ENCODE measurements at regions not wholly inside any gene's neighbourhood (a gene's known extent, or its start where the extent isn't known, plus 50 kb on each side); places are given as distances from the start of the nearest gene placed in this dataset.

DNA sequence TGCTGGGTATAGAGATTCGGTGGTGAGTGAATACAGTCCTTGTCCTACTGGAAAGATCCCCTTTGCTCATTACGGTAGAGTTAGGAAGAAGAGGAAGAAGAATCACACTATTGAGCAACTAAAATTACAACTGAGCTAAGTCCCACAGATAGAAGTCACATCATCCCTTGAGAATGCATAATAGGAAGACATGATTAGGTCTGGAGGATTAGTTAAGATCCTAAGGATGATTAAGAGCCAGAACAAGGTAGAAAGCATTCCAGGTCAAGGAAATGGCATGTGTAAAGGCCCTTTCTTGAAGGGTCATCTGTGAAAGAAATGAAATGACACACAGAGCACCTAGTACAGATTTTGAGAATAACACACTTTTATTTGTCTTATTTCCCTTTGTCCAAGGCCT, 503.5 kb downstream of the HAPSTR1 start:
- TF ChIP-seq ZBTB7A (IDR thresholded peaks at IDR 0.05; ENCODE audit: low read depth) (no peak), CREB1 (IDR thresholded peaks at IDR 0.05; ENCODE audit: low read depth) (no peak), RAD21 (IDR thresholded peaks at IDR 0.05; ENCODE audit: low read depth) (no peak), FOXM1 (IDR thresholded peaks at IDR 0.05; ENCODE audit: borderline replicate concordance, low read depth) (no peak), TAF1 (IDR thresholded peaks at IDR 0.05; ENCODE audit: low read depth) (no peak), CEBPB (IDR thresholded peaks at IDR 0.05) (no peak), YY1 (IDR thresholded peaks at IDR 0.05; ENCODE audit: low read depth) (no peak), EP300 (IDR thresholded peaks at IDR 0.05; ENCODE audit: borderline replicate concordance) (no peak), NFIC (IDR thresholded peaks at IDR 0.05) (no peak), TEAD4 (IDR thresholded peaks at IDR 0.05) (no peak), TCF12 (IDR thresholded peaks at IDR 0.05; ENCODE audit: low read depth) (no peak), REST (IDR thresholded peaks at IDR 0.05; ENCODE audit: low read depth) (no peak)
- TF ChIP-seq, protein P1, sequence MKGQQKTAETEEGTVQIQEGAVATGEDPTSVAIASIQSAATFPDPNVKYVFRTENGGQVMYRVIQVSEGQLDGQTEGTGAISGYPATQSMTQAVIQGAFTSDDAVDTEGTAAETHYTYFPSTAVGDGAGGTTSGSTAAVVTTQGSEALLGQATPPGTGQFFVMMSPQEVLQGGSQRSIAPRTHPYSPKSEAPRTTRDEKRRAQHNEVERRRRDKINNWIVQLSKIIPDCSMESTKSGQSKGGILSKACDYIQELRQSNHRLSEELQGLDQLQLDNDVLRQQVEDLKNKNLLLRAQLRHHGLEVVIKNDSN (IDR thresholded peaks at IDR 0.05): no peak
- TF ChIP-seq, protein P2, sequence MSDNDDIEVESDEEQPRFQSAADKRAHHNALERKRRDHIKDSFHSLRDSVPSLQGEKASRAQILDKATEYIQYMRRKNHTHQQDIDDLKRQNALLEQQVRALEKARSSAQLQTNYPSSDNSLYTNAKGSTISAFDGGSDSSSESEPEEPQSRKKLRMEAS (IDR thresholded peaks at IDR 0.05): no peak

Measured in Ishikawa (cell line).